Fibroblast of lung (primary cell): ENCODE measurements at regions not wholly inside any gene's neighbourhood (a gene's known extent, or its start where the extent isn't known, plus 50 kb on each side); places are given as distances from the start of the nearest gene placed in this dataset.

ENCODE experiments used
- DNase-seq, 2 donors: peaks; one replicate each; pipeline versions ENCODE4 v3.0.0 to v3.0.0-alpha.2; 2010; ENCODE audit warnings: low read depth in 2 of 2
- H2AFZ ChIP-seq: 2 replicates; pipeline ENCODE4 v1.5.1; 2012; ENCODE audit warnings: low read length, control low read depth, inconsistent platforms
- H3K27ac ChIP-seq: 2 replicates; pipeline ENCODE4 v1.5.1; 2011; ENCODE audit warnings: low read length, control low read depth; ENCODE audit not compliant: insufficient read depth
- H3K27me3 ChIP-seq: 2 replicates; pipeline ENCODE4 v1.5.1; 2011; ENCODE audit warnings: mild to moderate bottlenecking, low read length; ENCODE audit not compliant: control insufficient read depth, insufficient read depth
- H3K36me3 ChIP-seq: 2 replicates; pipeline ENCODE4 v1.5.1; 2011; ENCODE audit warnings: low read length; ENCODE audit not compliant: control insufficient read depth, insufficient read depth
- H3K4me1 ChIP-seq: 2 replicates; pipeline ENCODE4 v1.5.1; 2011; ENCODE audit warnings: low read length; ENCODE audit not compliant: control insufficient read depth, insufficient read depth; ENCODE audit errors: extremely low read depth
- H3K4me2 ChIP-seq: 2 replicates; pipeline ENCODE4 v1.5.1; 2011; ENCODE audit warnings: low read length, control low read depth; ENCODE audit not compliant: insufficient read depth; ENCODE audit errors: extremely low read depth
- H3K4me3 ChIP-seq, 4 experiments: fragments of 200-600 bp in 1 of 4; sonication (generic) in 1 of 4; replicated peaks in 1 of 4; 2 replicates each; pipeline ENCODE4 v1.5.1; 2011 to 2016; ENCODE audit warnings: low read length in 4 of 4, low read depth in 3 of 4, mild to moderate bottlenecking in 3 of 4, control low read depth in 2 of 4, inconsistent platforms in 1 of 4, mixed read lengths in 1 of 4; ENCODE audit not compliant: insufficient read depth in 1 of 4; ENCODE audit errors: control extremely low read depth in 1 of 4
- H3K79me2 ChIP-seq: 2 replicates; pipeline ENCODE4 v1.5.1; 2012; ENCODE audit warnings: mild to moderate bottlenecking, low read length, inconsistent platforms; ENCODE audit not compliant: control insufficient read depth, insufficient read depth
- H3K9ac ChIP-seq: 2 replicates; pipeline ENCODE4 v1.5.1; 2011; ENCODE audit warnings: mild to moderate bottlenecking, low read length, control low read depth; ENCODE audit not compliant: insufficient read depth
- H3K9me3 ChIP-seq: 2 replicates; pipeline ENCODE4 v1.5.1; 2012; ENCODE audit warnings: low read depth, low read length; ENCODE audit not compliant: control insufficient read depth, insufficient read depth
- H4K20me1 ChIP-seq: 2 replicates; pipeline ENCODE4 v1.5.1; 2011; ENCODE audit warnings: low read length; ENCODE audit not compliant: control insufficient read depth, insufficient read depth; ENCODE audit errors: extremely low read depth
- EZH2 ChIP-seq: IDR thresholded peaks from 2 replicates; pipeline ENCODE4 v1.5.1; 2012; ENCODE audit warnings: low read length, control low read depth, mild to moderate bottlenecking; ENCODE audit errors: missing control alignments
- TF ChIP-seq, protein P1 (sequence below), 2 donors: IDR thresholded peaks in 1 of 2; conservative IDR thresholded peaks in 1 of 2; 1 replicate in 1 of 2; 2 replicates in 1 of 2; pipeline ENCODE4 v1.5.1; 2011 to 2012; ENCODE audit warnings: low read length in 2 of 2, control low read depth in 1 of 2, inconsistent platforms in 1 of 2, low read depth in 1 of 2, mild to moderate bottlenecking in 1 of 2

DNA sequence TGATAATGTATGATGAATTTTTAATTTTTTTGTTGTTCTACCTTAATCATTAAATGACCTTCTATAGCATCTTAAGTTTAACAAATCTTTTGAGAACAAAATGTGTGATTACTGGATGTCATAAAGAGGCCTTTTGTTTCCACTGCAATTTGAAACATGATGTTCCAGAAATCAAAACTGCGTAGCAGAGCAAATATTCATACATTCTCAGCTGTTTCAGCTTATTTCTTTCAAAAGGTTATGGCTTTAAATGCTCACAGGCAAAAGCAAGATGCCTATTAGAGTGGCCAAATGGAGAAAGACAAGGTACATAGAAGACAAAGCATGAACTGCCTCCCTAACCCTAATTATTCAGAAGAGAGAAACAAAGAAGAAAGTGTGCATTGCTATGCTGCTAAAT is 233.0 kb upstream of the SLC7A11 start:
- no peaks in the 10 kb centered on the region for H3K36me3 ChIP-seq
- no peaks in the 10 kb centered on the region for H3K27me3 ChIP-seq
- TF ChIP-seq EZH2, result no peak
- TF ChIP-seq, protein P1, sequence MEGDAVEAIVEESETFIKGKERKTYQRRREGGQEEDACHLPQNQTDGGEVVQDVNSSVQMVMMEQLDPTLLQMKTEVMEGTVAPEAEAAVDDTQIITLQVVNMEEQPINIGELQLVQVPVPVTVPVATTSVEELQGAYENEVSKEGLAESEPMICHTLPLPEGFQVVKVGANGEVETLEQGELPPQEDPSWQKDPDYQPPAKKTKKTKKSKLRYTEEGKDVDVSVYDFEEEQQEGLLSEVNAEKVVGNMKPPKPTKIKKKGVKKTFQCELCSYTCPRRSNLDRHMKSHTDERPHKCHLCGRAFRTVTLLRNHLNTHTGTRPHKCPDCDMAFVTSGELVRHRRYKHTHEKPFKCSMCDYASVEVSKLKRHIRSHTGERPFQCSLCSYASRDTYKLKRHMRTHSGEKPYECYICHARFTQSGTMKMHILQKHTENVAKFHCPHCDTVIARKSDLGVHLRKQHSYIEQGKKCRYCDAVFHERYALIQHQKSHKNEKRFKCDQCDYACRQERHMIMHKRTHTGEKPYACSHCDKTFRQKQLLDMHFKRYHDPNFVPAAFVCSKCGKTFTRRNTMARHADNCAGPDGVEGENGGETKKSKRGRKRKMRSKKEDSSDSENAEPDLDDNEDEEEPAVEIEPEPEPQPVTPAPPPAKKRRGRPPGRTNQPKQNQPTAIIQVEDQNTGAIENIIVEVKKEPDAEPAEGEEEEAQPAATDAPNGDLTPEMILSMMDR (conservative IDR thresholded peaks at IDR 0.05 in 1 of 2, IDR thresholded peaks at IDR 0.05 in 1 of 2; ENCODE audit: low read depth in 1 of 2, low read length in 2 of 2), result no peak
- no peak overlapping the region for H3K4me2 ChIP-seq
- H3K4me3 ChIP-seq, result no peak overlapping the region
- no peak overlapping the region for H3K27ac ChIP-seq
- no peaks in the 10 kb centered on the region for H3K79me2 ChIP-seq
- H2AFZ ChIP-seq, result no peak overlapping the region
- no peaks in the 10 kb centered on the region for H4K20me1 ChIP-seq
- DNase-seq, result no peak
- no peak overlapping the region for H3K9ac ChIP-seq
- H3K9me3 ChIP-seq, result no peaks in the 10 kb centered on the region
- H3K4me1 ChIP-seq, result no peaks in the 10 kb centered on the region

GRCh38 chr4:138473339-138473738 is 231.2 kb upstream of the SLC7A11 start:
- no peaks in the 10 kb centered on the region for H3K9me3 ChIP-seq
- no peak overlapping the region for H3K4me3 ChIP-seq
- H3K79me2 ChIP-seq, result no peaks in the 10 kb centered on the region
- no peak overlapping the region for H3K4me2 ChIP-seq
- H3K4me1 ChIP-seq, result no peaks in the 10 kb centered on the region
- H4K20me1 ChIP-seq, result no peaks in the 10 kb centered on the region
- H3K27me3 ChIP-seq, result no peaks in the 10 kb centered on the region
- TF ChIP-seq, protein P1 (conservative IDR thresholded peaks at IDR 0.05 in 1 of 2, IDR thresholded peaks at IDR 0.05 in 1 of 2; ENCODE audit: low read depth in 1 of 2, low read length in 2 of 2), result no peak
- TF ChIP-seq EZH2, result no peak
- H3K36me3 ChIP-seq, result no peaks in the 10 kb centered on the region
- no peak overlapping the region for H3K27ac ChIP-seq
- no peak overlapping the region for H2AFZ ChIP-seq
- DNase-seq, result no peak
- no peak overlapping the region for H3K9ac ChIP-seq

DNA sequence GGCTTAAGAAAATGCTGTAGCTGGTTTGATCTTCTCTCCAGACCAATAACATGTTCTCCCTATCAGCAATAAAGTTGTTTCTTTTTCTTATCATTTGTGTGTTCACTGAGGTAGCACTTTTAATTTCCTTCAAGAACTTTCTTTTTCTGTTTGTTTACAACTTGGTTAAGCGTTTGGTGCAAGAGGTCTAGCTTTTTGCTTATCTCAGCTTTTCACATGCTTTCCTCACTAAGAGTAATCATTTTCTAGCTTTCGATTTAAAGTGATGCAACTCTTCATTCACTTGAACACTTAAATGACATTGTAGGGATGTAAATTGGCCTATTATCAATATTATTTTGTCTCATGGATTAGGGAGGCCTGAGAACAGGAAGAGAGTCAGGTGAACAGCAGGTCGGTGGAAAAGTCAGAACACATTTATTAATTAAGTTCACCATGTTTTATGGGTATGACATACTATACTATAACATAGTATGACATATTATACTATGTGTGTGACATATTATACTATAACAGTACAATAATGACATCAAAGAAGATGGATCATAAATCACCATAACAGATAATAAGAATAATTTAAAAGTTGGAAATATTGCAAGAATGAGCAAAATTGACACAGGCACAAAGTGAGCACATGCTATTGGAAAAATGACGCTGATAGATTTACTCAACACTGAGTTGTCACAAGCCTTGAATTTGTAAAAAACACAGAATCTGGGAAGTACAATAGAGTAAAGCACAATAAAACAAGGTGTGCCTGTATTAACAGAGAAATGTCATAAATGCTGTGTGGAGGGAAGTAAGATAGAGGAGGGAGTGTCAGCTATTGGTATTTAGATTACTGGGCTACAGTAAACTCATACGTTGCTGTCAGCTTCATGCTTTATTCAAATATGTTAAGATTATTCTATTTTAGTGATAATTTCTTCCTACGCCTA is 218.6 kb upstream of the SLC7A11 start:
- no peaks in the 10 kb centered on the region for H3K36me3 ChIP-seq
- H3K27ac ChIP-seq, result no peak overlapping the region
- H3K27me3 ChIP-seq, result no peaks in the 10 kb centered on the region
- DNase-seq, result no peak
- no peak overlapping the region for H3K4me2 ChIP-seq
- H3K4me3 ChIP-seq, result no peak overlapping the region
- H3K4me1 ChIP-seq, result no peaks in the 10 kb centered on the region
- no peaks in the 10 kb centered on the region for H3K9me3 ChIP-seq
- H3K79me2 ChIP-seq, result no peaks in the 10 kb centered on the region
- TF ChIP-seq EZH2, result no peak
- TF ChIP-seq, protein P1 (conservative IDR thresholded peaks at IDR 0.05 in 1 of 2, IDR thresholded peaks at IDR 0.05 in 1 of 2; ENCODE audit: low read depth in 1 of 2, low read length in 2 of 2), result no peak
- H3K9ac ChIP-seq, result no peak overlapping the region
- H2AFZ ChIP-seq, result no peak overlapping the region
- H4K20me1 ChIP-seq, result no peaks in the 10 kb centered on the region
